ENCODE measurements at regions not wholly inside any gene's neighbourhood (a gene's known extent, or its start where the extent isn't known, plus 50 kb on each side); places are given as distances from the start of the nearest gene placed in this dataset.

- Mint-ChIP-seq H3K4me1 (no peaks in the 10 kb centered on the region), H3K27me3 (no peaks in the 10 kb centered on the region), H3K36me3 (ENCODE audit: low read depth) (no peaks in the 10 kb centered on the region), H3K9me3 (peaks cover 16% of the 10 kb centered on the region), H3K4me3 (no peak overlapping the region), H3K27ac (no peak overlapping the region)
- POLR2A ChIA-PET: no interaction called here
- DNase-seq: no peak
- CTCF ChIA-PET: no interaction called here
Measured at GRCh38 chr7:124295289-124295688, 262.4 kb upstream of the TMEM229A start.

- no peaks in the 10 kb centered on the region for H3K36me3 Mint-ChIP-seq (ENCODE audit: low read depth)
- H3K4me3 Mint-ChIP-seq: no peak overlapping the region
- ChIA-PET CTCF (no interaction called here), POLR2A (no interaction called here)
- no peak for DNase-seq
- H3K27ac Mint-ChIP-seq: no peak overlapping the region
- no peaks in the 10 kb centered on the region for H3K27me3 Mint-ChIP-seq
- H3K9me3 Mint-ChIP-seq: peaks cover 2% of the 10 kb centered on the region
- H3K4me1 Mint-ChIP-seq: no peaks in the 10 kb centered on the region
Measured at GRCh38 chr7:124284937-124285336, 252.1 kb upstream of the TMEM229A start.

- ChIA-PET POLR2A (no interaction called here), CTCF (no interaction called here)
- no peaks in the 10 kb centered on the region for H3K36me3 Mint-ChIP-seq (ENCODE audit: low read depth)
Measured at GRCh38 chr7:124276005-124276622, 243.2 kb upstream of the TMEM229A start.

DNA sequence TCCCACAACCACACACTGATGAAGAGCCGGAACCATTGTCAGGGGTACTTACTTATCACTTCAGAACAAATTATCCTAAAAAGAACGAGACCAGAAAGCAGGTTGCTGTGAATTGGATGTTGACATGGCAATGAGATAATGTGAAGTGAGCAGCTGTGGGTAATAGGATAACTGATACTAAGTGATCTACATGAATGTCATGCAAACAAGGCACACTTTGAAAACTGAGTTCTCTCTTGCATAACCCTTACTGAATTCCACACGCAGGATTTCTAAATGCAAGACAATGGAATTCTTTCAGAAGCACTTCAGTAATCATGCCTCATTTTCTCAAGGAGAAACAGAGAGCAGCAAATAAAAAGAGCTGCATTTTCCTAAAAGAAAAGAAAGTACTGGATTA is 242.5 kb upstream of the TMEM229A start:
- no peak overlapping the region for H3K4me3 Mint-ChIP-seq
- CTCF ChIA-PET: no interaction called here

More at GRCh38 chr7:124276005-124276622, 243.2 kb upstream of the TMEM229A start:
- Mint-ChIP-seq H3K4me3 (no peak overlapping the region), H3K27me3 (no peaks in the 10 kb centered on the region), H3K4me1 (no peaks in the 10 kb centered on the region), H3K27ac (no peak overlapping the region), H3K9me3 (peaks cover 9% of the 10 kb centered on the region)
- DNase-seq: no peak

GRCh38 chr7:124269774-124270173 is 236.9 kb upstream of the TMEM229A start:
- no peak for DNase-seq
- Mint-ChIP-seq H3K27ac (no peak overlapping the region), H3K4me1 (no peaks in the 10 kb centered on the region), H3K36me3 (ENCODE audit: low read depth) (no peaks in the 10 kb centered on the region), H3K9me3 (peaks cover 2% of the 10 kb centered on the region), H3K27me3 (no peaks in the 10 kb centered on the region), H3K4me3 (no peak overlapping the region)
- ChIA-PET POLR2A (no interaction called here), CTCF (no interaction called here)

More for the DNA sequence above, 242.5 kb upstream of the TMEM229A start:
- Mint-ChIP-seq H3K4me1 (no peaks in the 10 kb centered on the region), H3K9me3 (peaks cover 9% of the 10 kb centered on the region), H3K27me3 (no peaks in the 10 kb centered on the region), H3K27ac (no peak overlapping the region), H3K36me3 (ENCODE audit: low read depth) (no peaks in the 10 kb centered on the region)
- DNase-seq: no peak
- POLR2A ChIA-PET: no interaction called here

GRCh38 chr7:124267154-124267553 is 234.3 kb upstream of the TMEM229A start:
- Mint-ChIP-seq H3K4me1 (no peaks in the 10 kb centered on the region), H3K27ac (no peak overlapping the region), H3K9me3 (no peaks in the 10 kb centered on the region), H3K27me3 (no peaks in the 10 kb centered on the region), H3K36me3 (ENCODE audit: low read depth) (no peaks in the 10 kb centered on the region), H3K4me3 (no peak overlapping the region)
- ChIA-PET POLR2A (no interaction called here), CTCF (no interaction called here)
- DNase-seq: no peak

DNA sequence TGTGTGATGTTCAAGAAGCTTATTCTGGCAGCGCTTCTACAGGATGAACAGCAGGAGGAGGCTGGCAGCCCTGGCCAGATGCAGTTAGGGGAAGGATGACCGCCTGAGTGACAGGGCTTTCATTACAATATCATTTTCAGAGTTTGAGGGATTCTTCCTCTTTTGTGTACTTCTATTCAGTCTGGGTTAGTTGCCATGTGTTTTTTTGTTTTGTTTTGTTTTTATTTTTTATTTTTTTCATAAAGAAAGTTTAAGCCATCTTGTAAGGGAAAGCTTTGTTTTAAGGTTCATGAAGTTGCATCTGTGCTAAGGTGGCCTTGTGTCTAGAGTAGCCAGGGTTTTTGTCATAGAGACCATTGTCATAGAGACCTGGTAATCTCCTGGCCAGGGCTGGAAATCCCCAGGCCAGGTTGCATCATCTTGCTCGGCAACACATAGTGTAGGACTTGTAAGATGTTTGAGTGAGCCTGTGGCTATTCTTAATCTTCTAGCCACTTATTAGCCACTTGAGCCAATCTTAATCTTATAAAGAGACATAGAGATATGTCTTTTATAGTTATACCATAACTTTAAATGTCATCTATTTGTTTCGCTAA is 230.5 kb upstream of the TMEM229A start:
- no peak overlapping the region for H3K4me3 Mint-ChIP-seq
- no peaks in the 10 kb centered on the region for H3K27me3 Mint-ChIP-seq
- ChIA-PET POLR2A (no interaction called here), CTCF (no interaction called here)
- H3K4me1 Mint-ChIP-seq: no peaks in the 10 kb centered on the region
- H3K9me3 Mint-ChIP-seq: no peaks in the 10 kb centered on the region
- no peak overlapping the region for H3K27ac Mint-ChIP-seq
- no peaks in the 10 kb centered on the region for H3K36me3 Mint-ChIP-seq (ENCODE audit: low read depth)
- no peak for DNase-seq

GRCh38 chr7:124261710-124262109 is 228.8 kb upstream of the TMEM229A start:
- H3K27ac Mint-ChIP-seq: no peak overlapping the region
- no peaks in the 10 kb centered on the region for H3K36me3 Mint-ChIP-seq (ENCODE audit: low read depth)
- ChIA-PET POLR2A (no interaction called here), CTCF (no interaction called here)
- no peaks in the 10 kb centered on the region for H3K4me1 Mint-ChIP-seq
- DNase-seq: no peak
- H3K27me3 Mint-ChIP-seq: no peaks in the 10 kb centered on the region
- no peak overlapping the region for H3K4me3 Mint-ChIP-seq
- H3K9me3 Mint-ChIP-seq: no peaks in the 10 kb centered on the region

GRCh38 chr7:124257638-124258308 is 224.9 kb upstream of the TMEM229A start:
- Mint-ChIP-seq H3K4me1 (no peaks in the 10 kb centered on the region), H3K9me3 (peaks cover 3% of the 10 kb centered on the region), H3K27ac (no peak overlapping the region), H3K27me3 (no peaks in the 10 kb centered on the region), H3K4me3 (no peak overlapping the region), H3K36me3 (ENCODE audit: low read depth) (no peaks in the 10 kb centered on the region)
- DNase-seq: no peak
- POLR2A ChIA-PET: no interaction called here
- CTCF ChIA-PET: no interaction called here

GRCh38 chr7:124255041-124255655 is 222.3 kb upstream of the TMEM229A start:
- H3K27ac Mint-ChIP-seq: no peak overlapping the region
- no peak for DNase-seq
- H3K9me3 Mint-ChIP-seq: peaks cover 3% of the 10 kb centered on the region
- no peak overlapping the region for H3K4me3 Mint-ChIP-seq
- no peaks in the 10 kb centered on the region for H3K4me1 Mint-ChIP-seq
- ChIA-PET POLR2A (no interaction called here), CTCF (no interaction called here)
- H3K36me3 Mint-ChIP-seq (ENCODE audit: low read depth): no peaks in the 10 kb centered on the region
- H3K27me3 Mint-ChIP-seq: no peaks in the 10 kb centered on the region

DNA sequence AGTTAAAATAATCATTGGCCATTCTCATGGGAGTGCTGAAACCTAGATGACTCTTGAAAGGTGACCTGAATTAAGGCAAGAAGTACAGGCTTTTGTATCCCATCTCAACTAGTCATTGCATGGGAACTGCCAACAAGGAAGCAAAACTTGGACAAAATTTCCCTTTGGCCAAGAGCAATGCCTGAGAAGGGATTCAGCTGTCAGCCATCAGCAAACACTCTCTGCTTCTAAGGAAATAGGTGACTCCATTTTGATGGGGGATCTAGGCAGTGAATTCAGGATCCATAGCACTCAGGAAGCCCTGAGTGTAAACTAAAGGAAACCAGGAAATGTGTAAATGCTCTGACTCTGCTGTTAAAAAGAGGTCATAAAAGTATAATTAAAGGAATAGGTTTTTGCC is 221.5 kb upstream of the TMEM229A start:
- peaks cover 3% of the 10 kb centered on the region for H3K9me3 Mint-ChIP-seq
- no peaks in the 10 kb centered on the region for H3K36me3 Mint-ChIP-seq (ENCODE audit: low read depth)
- DNase-seq: no peak
- H3K27me3 Mint-ChIP-seq: no peaks in the 10 kb centered on the region
- no peak overlapping the region for H3K27ac Mint-ChIP-seq
- no peaks in the 10 kb centered on the region for H3K4me1 Mint-ChIP-seq
- ChIA-PET CTCF (no interaction called here), POLR2A (no interaction called here)
- H3K4me3 Mint-ChIP-seq: no peak overlapping the region

- H3K4me1 Mint-ChIP-seq: no peaks in the 10 kb centered on the region
- CTCF ChIA-PET: no interaction called here
- H3K27ac Mint-ChIP-seq: no peak overlapping the region
Measured at GRCh38 chr7:124251636-124252035, 218.8 kb upstream of the TMEM229A start.

GRCh38 chr7:124250297-124251034 is 217.6 kb upstream of the TMEM229A start:
- Mint-ChIP-seq H3K4me3 (no peak overlapping the region), H3K9me3 (peaks cover 3% of the 10 kb centered on the region), H3K27me3 (no peaks in the 10 kb centered on the region), H3K4me1 (no peaks in the 10 kb centered on the region), H3K36me3 (ENCODE audit: low read depth) (no peaks in the 10 kb centered on the region), H3K27ac (no peak overlapping the region)
- DNase-seq: no peak
- ChIA-PET POLR2A (no interaction called here), CTCF (no interaction called here)

More at GRCh38 chr7:124251636-124252035, 218.8 kb upstream of the TMEM229A start:
- H3K27me3 Mint-ChIP-seq: no peaks in the 10 kb centered on the region
- POLR2A ChIA-PET: no interaction called here
- peaks cover 3% of the 10 kb centered on the region for H3K9me3 Mint-ChIP-seq
- DNase-seq: no peak
- no peak overlapping the region for H3K4me3 Mint-ChIP-seq
- H3K36me3 Mint-ChIP-seq (ENCODE audit: low read depth): no peaks in the 10 kb centered on the region
